NB4 (cell line): ENCODE measurements at regions not wholly inside any gene's neighbourhood (a gene's known extent, or its start where the extent isn't known, plus 50 kb on each side); places are given as distances from the start of the nearest gene placed in this dataset.

Experiments used
- POLR2A ChIP-seq: IDR thresholded peaks from 2 replicates; pipeline ENCODE4 v1.6.1; 2011; ENCODE audit warnings: mild to moderate bottlenecking; ENCODE audit not compliant: insufficient read length; ENCODE audit errors: extremely low read depth
- TF ChIP-seq, protein P1 (sequence below): IDR thresholded peaks from one replicate; pipeline ENCODE4 v1.5.1; 2012; ENCODE audit warnings: low read depth, low read length

DNA sequence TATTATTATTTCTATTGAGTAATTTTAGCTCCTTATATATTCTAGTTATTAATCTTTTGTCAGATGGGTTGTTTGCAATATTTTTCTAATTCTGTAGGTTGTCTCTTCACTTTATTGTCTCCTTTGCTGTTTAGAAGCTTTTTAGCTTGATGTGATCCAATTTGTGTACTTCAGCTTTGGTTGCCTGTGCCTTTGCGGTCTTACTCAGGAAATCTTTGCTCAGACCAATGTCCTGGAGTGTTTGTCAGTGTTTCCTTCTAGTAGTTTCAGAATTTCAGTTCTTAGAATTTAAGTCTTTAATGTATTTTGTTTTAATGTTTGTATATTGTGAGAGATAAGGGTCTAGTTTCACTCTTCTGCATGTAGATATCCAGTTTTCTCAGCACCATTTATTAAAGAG, 916.0 kb upstream of the EYS start:
- TF ChIP-seq, protein P1, sequence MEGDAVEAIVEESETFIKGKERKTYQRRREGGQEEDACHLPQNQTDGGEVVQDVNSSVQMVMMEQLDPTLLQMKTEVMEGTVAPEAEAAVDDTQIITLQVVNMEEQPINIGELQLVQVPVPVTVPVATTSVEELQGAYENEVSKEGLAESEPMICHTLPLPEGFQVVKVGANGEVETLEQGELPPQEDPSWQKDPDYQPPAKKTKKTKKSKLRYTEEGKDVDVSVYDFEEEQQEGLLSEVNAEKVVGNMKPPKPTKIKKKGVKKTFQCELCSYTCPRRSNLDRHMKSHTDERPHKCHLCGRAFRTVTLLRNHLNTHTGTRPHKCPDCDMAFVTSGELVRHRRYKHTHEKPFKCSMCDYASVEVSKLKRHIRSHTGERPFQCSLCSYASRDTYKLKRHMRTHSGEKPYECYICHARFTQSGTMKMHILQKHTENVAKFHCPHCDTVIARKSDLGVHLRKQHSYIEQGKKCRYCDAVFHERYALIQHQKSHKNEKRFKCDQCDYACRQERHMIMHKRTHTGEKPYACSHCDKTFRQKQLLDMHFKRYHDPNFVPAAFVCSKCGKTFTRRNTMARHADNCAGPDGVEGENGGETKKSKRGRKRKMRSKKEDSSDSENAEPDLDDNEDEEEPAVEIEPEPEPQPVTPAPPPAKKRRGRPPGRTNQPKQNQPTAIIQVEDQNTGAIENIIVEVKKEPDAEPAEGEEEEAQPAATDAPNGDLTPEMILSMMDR, result no peak
- TF ChIP-seq POLR2A, result no peak
